Esophagus squamous epithelium (tissue), 5 donors: ENCODE measurements at regions not wholly inside any gene's neighbourhood (a gene's known extent, or its start where the extent isn't known, plus 50 kb on each side); places are given as distances from the start of the nearest gene placed in this dataset.
"Not testable (repeated sequence)": the region's sequence is repeated elsewhere in the genome, so short reads cannot be mapped to it uniquely, and the experiment has no call there.

Experiments
- DNase-seq: peaks from one replicate; lab custom pipeline; 2025; lab: John Stamatoyannopoulos, UW
- H3K27ac ChIP-seq, 4 donors: fragments of 200-600 bp; sonication (generic); one replicate each; pipeline ENCODE4 v1.5.1; 2016 to 2019; ENCODE audit warnings: mild to moderate bottlenecking in 1 of 4
- H3K27me3 ChIP-seq, 4 donors: fragments of 200-600 bp; sonication (generic); 1 replicate in 3 of 4; 2 replicates in 1 of 4; pipeline versions ENCODE4 v1.5.1 to v1.6.0; 2017 to 2021; ENCODE audit warnings: antibody characterized with exemption in 1 of 4
- H3K36me3 ChIP-seq, 3 donors: fragments of 200-600 bp; sonication (generic); one replicate each; pipeline ENCODE4 v1.5.1; 2016 to 2019
- H3K4me1 ChIP-seq, 3 donors: fragments of 200-600 bp; sonication (generic); one replicate each; pipeline ENCODE4 v1.5.1; 2017 to 2019
- H3K4me3 ChIP-seq, 4 donors: fragments of 200-600 bp; sonication (generic); 1 replicate in 3 of 4; 2 replicates in 1 of 4; pipeline ENCODE4 v1.5.1; 2016 to 2019; ENCODE audit warnings: mild to moderate bottlenecking in 2 of 4, moderate library complexity in 1 of 4
- H3K9me3 ChIP-seq, 3 donors: fragments of 200-600 bp; sonication (generic); one replicate each; pipeline ENCODE4 v1.5.1; 2016 to 2019
- CTCF ChIP-seq, 6 experiments: fragments of 450-650 bp in 4 of 6; fragments of 200-600 bp in 2 of 6; sonication (generic) in 2 of 6; IDR thresholded peaks; one replicate each; pipeline ENCODE4 v1.5.1; 2016 to 2019; ENCODE audit warnings: antibody characterized with exemption in 6 of 6, mild to moderate bottlenecking in 4 of 6, moderate library complexity in 4 of 6
- POLR2A ChIP-seq, 4 donors: fragments of 450-650 bp; IDR thresholded peaks; one replicate each; pipeline ENCODE4 v1.6.1; 2017; ENCODE audit warnings: antibody characterized with exemption in 4 of 4, mild to moderate bottlenecking in 4 of 4, moderate library complexity in 3 of 4
- WGBS, 2 donors: methylation state at CpG; one replicate each; pipeline ENCODE4 v1.1.5; 2018; 5-methylcytosine and 5-hydroxymethylcytosine counted together
- intact Hi-C: fragments of 100-400 bp; cut with DNase I; formaldehyde crosslinking; loops from one replicate; pipeline ENCODE4 v1.15.0; 2022
- donor health status: DM: yes; HTN: yes; CAD: no.

DNA sequence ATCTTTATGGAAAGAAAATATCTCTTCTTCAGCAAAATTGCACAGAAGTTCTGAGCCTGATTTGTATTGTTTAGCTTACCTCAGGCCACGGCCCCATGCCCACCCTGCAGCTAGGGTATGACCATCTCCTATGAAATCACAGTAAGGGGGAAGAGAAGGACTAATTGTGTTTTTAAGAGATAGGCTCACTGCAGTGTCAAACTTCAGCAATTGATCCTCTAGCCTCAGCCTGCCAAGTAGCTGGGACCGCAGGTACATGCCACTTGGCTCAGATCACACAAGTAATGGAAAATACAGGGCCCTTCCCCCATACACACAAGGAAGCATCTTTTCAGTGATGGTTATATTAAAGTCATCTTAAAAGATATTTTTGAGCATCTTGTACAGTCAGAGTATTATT is 60.0 kb downstream of the DMAC1 start:
- Histone ChIP-seq H3K4me3 (no peak overlapping the region), H3K9me3 (no peaks in the 10 kb centered on the region), H3K4me1 (no peaks in the 10 kb centered on the region), H3K36me3 (no peaks in the 10 kb centered on the region), H3K27ac (no peak overlapping the region), H3K27me3 (no peaks in the 10 kb centered on the region)
- intact Hi-C loops: no loop called here
- WGBS, 2 donors: 90 to 93% methylated on average over 2 of the region's 2 CpGs
- TF ChIP-seq CTCF (IDR thresholded peaks at IDR 0.05) (no peak), POLR2A (IDR thresholded peaks at IDR 0.05) (no peak)
- no peak for DNase-seq

GRCh38 chr9:7735311-7735710 is 64.3 kb downstream of the DMAC1 start:
- H3K27ac ChIP-seq: no peak overlapping the region
- no peak for DNase-seq
- H3K4me3 ChIP-seq: no peak overlapping the region
- no peaks in the 10 kb centered on the region for H3K36me3 ChIP-seq
- intact Hi-C loops: no loop called here
- 86 to 88% methylated on average over 2 of the region's 2 CpGs for WGBS, 2 donors
- H3K9me3 ChIP-seq: no peaks in the 10 kb centered on the region
- H3K4me1 ChIP-seq: no peaks in the 10 kb centered on the region
- no peaks in the 10 kb centered on the region for H3K27me3 ChIP-seq
- TF ChIP-seq POLR2A (IDR thresholded peaks at IDR 0.05) (no peak), CTCF (IDR thresholded peaks at IDR 0.05) (no peak)

GRCh38 chr9:7730164-7730445 is 69.5 kb downstream of the DMAC1 start:
- H3K36me3 ChIP-seq: no peaks in the 10 kb centered on the region
- intact Hi-C loops: no loop called here
- no peak overlapping the region for H3K27ac ChIP-seq
- 55 to 78% methylated on average over 1 of the region's 1 CpG for WGBS, 2 donors
- no peak for TF ChIP-seq CTCF (IDR thresholded peaks at IDR 0.05)
- TF ChIP-seq POLR2A (IDR thresholded peaks at IDR 0.05): no peak
- H3K9me3 ChIP-seq: no peaks in the 10 kb centered on the region
- DNase-seq: no peak
- no peaks in the 10 kb centered on the region for H3K27me3 ChIP-seq
- no peaks in the 10 kb centered on the region for H3K4me1 ChIP-seq
- H3K4me3 ChIP-seq: no peak overlapping the region

- no peaks in the 10 kb centered on the region for H3K4me1 ChIP-seq
- no peak overlapping the region for H3K4me3 ChIP-seq
- H3K27ac ChIP-seq: no peak overlapping the region
- no peaks in the 10 kb centered on the region for H3K36me3 ChIP-seq
- no peaks in the 10 kb centered on the region for H3K9me3 ChIP-seq
- no peak for DNase-seq
- intact Hi-C loops: no loop called here
- 76 to 88% methylated on average over 5 of the region's 5 CpGs for WGBS, 2 donors
- H3K27me3 ChIP-seq: no peaks in the 10 kb centered on the region
- TF ChIP-seq CTCF (IDR thresholded peaks at IDR 0.05) (no peak), POLR2A (IDR thresholded peaks at IDR 0.05) (no peak)
Measured at GRCh38 chr9:7729371-7730163, 70.0 kb downstream of the DMAC1 start.

DNA sequence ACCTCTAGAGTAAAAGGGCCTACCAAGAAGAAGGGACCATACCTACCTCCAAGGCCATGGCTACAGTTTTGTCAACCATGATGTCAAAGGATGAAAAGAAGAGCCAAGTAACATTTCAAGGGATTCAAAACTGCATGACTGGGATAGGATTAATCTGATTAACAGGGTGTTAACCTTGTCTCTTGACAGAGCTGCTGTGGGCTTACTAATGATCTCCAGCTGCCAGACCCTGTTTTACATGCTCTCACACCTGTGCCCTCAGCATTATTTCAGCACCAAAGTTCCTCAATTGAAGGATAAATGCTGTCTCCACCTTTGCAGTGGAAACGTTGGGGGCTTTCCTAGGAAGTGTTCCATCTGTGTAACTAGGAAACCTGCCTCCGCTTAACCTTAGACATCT is 78.3 kb downstream of the DMAC1 start:
- Histone ChIP-seq H3K27me3 (no peaks in the 10 kb centered on the region), H3K27ac (no peak overlapping the region), H3K9me3 (no peaks in the 10 kb centered on the region), H3K4me3 (no peak overlapping the region), H3K4me1 (no peaks in the 10 kb centered on the region), H3K36me3 (no peaks in the 10 kb centered on the region)
- DNase-seq: no peak
- TF ChIP-seq POLR2A (IDR thresholded peaks at IDR 0.05) (no peak), CTCF (IDR thresholded peaks at IDR 0.05) (no peak)
- intact Hi-C loops: no loop called here
- WGBS, 2 donors: 20 to 67% methylated on average over 1 to 2 of the region's 2 CpGs

DNA sequence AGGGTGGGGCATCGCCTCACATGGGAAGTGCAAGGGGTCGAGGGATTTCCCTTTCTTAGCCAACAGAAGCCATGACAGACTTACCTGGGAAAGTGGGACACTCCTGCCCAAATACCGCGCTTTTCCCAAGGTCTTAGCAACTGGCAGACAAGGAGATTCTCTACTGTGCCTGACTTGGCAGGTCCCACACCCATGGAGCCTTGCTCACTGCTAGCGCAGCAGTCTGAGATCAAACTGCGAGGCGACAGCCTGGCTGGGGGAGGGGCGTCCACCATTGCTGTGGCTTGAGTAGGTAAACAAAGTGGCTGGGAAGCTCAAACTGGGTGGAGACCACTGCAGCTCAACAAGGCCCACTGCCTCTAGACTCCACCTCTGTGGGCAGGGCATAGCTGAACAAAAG is 86.5 kb downstream of the DMAC1 start:
- WGBS, 2 donors: 50 to 80% methylated on average over 2 to 7 of the region's 8 CpGs
- H3K27me3 ChIP-seq, intact Hi-C loops, DNase-seq, H3K4me1 ChIP-seq, H3K27ac ChIP-seq, H3K36me3 ChIP-seq, H3K4me3 ChIP-seq, H3K9me3 ChIP-seq: not testable (repeated sequence)
